CD4-positive, CD25-positive, alpha-beta regulatory T cell (primary cell): ENCODE measurements at regions not wholly inside any gene's neighbourhood (a gene's known extent, or its start where the extent isn't known, plus 50 kb on each side); places are given as distances from the start of the nearest gene placed in this dataset.

Experiments
- ATAC-seq, 2 donors: fragments of 150-1000 bp; cut with Tn5 transposase; one replicate each; pipeline ENCODE4 v1.10.0; 2021; ENCODE audit warnings: low read depth in 2 of 2, moderate number of reproducible peaks in 2 of 2, moderate library complexity in 1 of 2
- DNase-seq, 3 donors: peaks; one replicate each; pipeline versions ENCODE4 v3.0.0 to v3.0.0-alpha.2; 2012 to 2022; ENCODE audit warnings: mixed read lengths in 1 of 3
- H3K27ac ChIP-seq: one replicate; pipeline ENCODE4 v1.7.0; 2013; ENCODE audit warnings: mild to moderate bottlenecking, low read length; ENCODE audit not compliant: insufficient read depth, poor library complexity, severe bottlenecking
- H3K27me3 ChIP-seq: one replicate; pipeline ENCODE4 v1.7.0; 2013; ENCODE audit warnings: low read length; ENCODE audit not compliant: control insufficient read depth, insufficient read depth
- H3K36me3 ChIP-seq: one replicate; pipeline ENCODE4 v1.7.0; 2013; ENCODE audit warnings: mild to moderate bottlenecking, low read length, moderate library complexity; ENCODE audit not compliant: control insufficient read depth, insufficient read depth
- H3K4me1 ChIP-seq: 2 replicates; pipeline ENCODE4 v1.7.0; 2013; ENCODE audit warnings: mild to moderate bottlenecking, low read length; ENCODE audit not compliant: insufficient read depth, control insufficient read depth, poor library complexity, severe bottlenecking
- H3K4me3 ChIP-seq: one replicate; pipeline ENCODE4 v1.7.0; 2013; ENCODE audit warnings: low read depth, mild to moderate bottlenecking, low read length, moderate library complexity
- H3K9me3 ChIP-seq, 2 experiments: 1 replicate in 1 of 2; 2 replicates in 1 of 2; pipeline ENCODE4 v1.7.0; 2013; ENCODE audit warnings: low read length in 2 of 2, mild to moderate bottlenecking in 1 of 2, moderate library complexity in 1 of 2; ENCODE audit not compliant: control insufficient read depth in 2 of 2
- H3K27ac Mint-ChIP-seq, 3 donors: one replicate each; pipeline ENCODE4 v1.8.0; 2020 to 2022; ENCODE audit warnings: mild to moderate bottlenecking in 3 of 3, mixed read lengths in 3 of 3, moderate library complexity in 2 of 3
- H3K27me3 Mint-ChIP-seq: one replicate; pipeline ENCODE4 v1.8.0; 2022; ENCODE audit warnings: mild to moderate bottlenecking, mixed read lengths
- H3K36me3 Mint-ChIP-seq: one replicate; pipeline ENCODE4 v1.8.0; 2020; ENCODE audit warnings: mixed read lengths
- H3K4me1 Mint-ChIP-seq, 4 donors: one replicate each; pipeline ENCODE4 v1.8.0; 2020 to 2022; ENCODE audit warnings: mixed read lengths in 4 of 4, mild to moderate bottlenecking in 1 of 4
- H3K4me3 Mint-ChIP-seq, 4 donors: one replicate each; pipeline ENCODE4 v1.8.0; 2020 to 2022; ENCODE audit warnings: mild to moderate bottlenecking in 4 of 4, mixed read lengths in 4 of 4, moderate library complexity in 3 of 4
- H3K9me3 Mint-ChIP-seq, 7 donors: one replicate each; pipeline ENCODE4 v1.8.0; 2020 to 2022; ENCODE audit warnings: mixed read lengths in 7 of 7, mild to moderate bottlenecking in 3 of 7, moderate library complexity in 2 of 7

GRCh38 chr12:46485853-46486252 lies 113.3 kb upstream of the SLC38A2 start:
- no peak overlapping the region for H3K27ac ChIP-seq
- no peaks in the 10 kb centered on the region for H3K36me3 Mint-ChIP-seq
- H3K36me3 ChIP-seq: no peaks in the 10 kb centered on the region
- peaks cover 0 to 2% (median 0%) of the 10 kb centered on the region in 4 donors for H3K4me1 Mint-ChIP-seq
- no peaks in the 10 kb centered on the region for H3K4me1 ChIP-seq
- ATAC-seq (no peak), DNase-seq (no peak)
- no peak overlapping the region for H3K27ac Mint-ChIP-seq
- no peak overlapping the region for H3K4me3 Mint-ChIP-seq
- no peaks in the 10 kb centered on the region for H3K27me3 ChIP-seq
- no peak overlapping the region for H3K4me3 ChIP-seq
- peaks cover 0 to 3% (median 0%) of the 10 kb centered on the region in 7 donors for H3K9me3 Mint-ChIP-seq
- no peaks in the 10 kb centered on the region for H3K9me3 ChIP-seq
- no peaks in the 10 kb centered on the region for H3K27me3 Mint-ChIP-seq

GRCh38 chr12:46484396-46485061 lies 112.0 kb upstream of the SLC38A2 start:
- peaks cover 0 to 2% (median 0%) of the 10 kb centered on the region in 4 donors for H3K4me1 Mint-ChIP-seq
- H3K9me3 ChIP-seq: no peaks in the 10 kb centered on the region

GRCh38 chr12:46483572-46484395 lies 111.2 kb upstream of the SLC38A2 start:
- Mint-ChIP-seq H3K4me3 (no peak overlapping the region), H3K9me3 (peaks cover 0 to 3% (median 0%) of the 10 kb centered on the region in 7 donors), H3K36me3 (peaks cover 4% of the 10 kb centered on the region), H3K27ac (no peak overlapping the region), H3K27me3 (no peaks in the 10 kb centered on the region), H3K4me1 (peaks cover 0 to 2% (median 0%) of the 10 kb centered on the region in 4 donors)
- no peaks in the 10 kb centered on the region for H3K27me3 ChIP-seq
- H3K9me3 ChIP-seq: no peaks in the 10 kb centered on the region
- no peaks in the 10 kb centered on the region for H3K4me1 ChIP-seq
- H3K4me3 ChIP-seq: no peak overlapping the region
- no peak overlapping the region for H3K27ac ChIP-seq
- ATAC-seq: no peak
- no peak for DNase-seq
- no peaks in the 10 kb centered on the region for H3K36me3 ChIP-seq

More at GRCh38 chr12:46484396-46485061, 112.0 kb upstream of the SLC38A2 start:
- Histone ChIP-seq H3K4me1 (no peaks in the 10 kb centered on the region), H3K27ac (no peak overlapping the region), H3K4me3 (no peak overlapping the region), H3K27me3 (no peaks in the 10 kb centered on the region), H3K36me3 (no peaks in the 10 kb centered on the region)
- Mint-ChIP-seq H3K9me3 (peaks cover 0 to 3% (median 2%) of the 10 kb centered on the region in 7 donors), H3K36me3 (no peaks in the 10 kb centered on the region), H3K27me3 (no peaks in the 10 kb centered on the region), H3K27ac (no peak overlapping the region), H3K4me3 (no peak overlapping the region)
- DNase-seq (no peak), ATAC-seq (no peak)

GRCh38 chr12:46480724-46481123 lies 108.2 kb upstream of the SLC38A2 start:
- Histone ChIP-seq H3K9me3 (no peaks in the 10 kb centered on the region), H3K27ac (no peak overlapping the region), H3K4me1 (no peaks in the 10 kb centered on the region), H3K36me3 (no peaks in the 10 kb centered on the region), H3K27me3 (no peaks in the 10 kb centered on the region), H3K4me3 (no peak overlapping the region)
- H3K4me3 Mint-ChIP-seq: no peak overlapping the region
- H3K27me3 Mint-ChIP-seq: no peaks in the 10 kb centered on the region
- ATAC-seq: no peak
- no peak overlapping the region for H3K27ac Mint-ChIP-seq
- peaks cover 13% of the 10 kb centered on the region for H3K36me3 Mint-ChIP-seq
- H3K9me3 Mint-ChIP-seq: peaks cover 0 to 5% (median 0%) of the 10 kb centered on the region in 7 donors
- no peak for DNase-seq
- H3K4me1 Mint-ChIP-seq: peaks cover 0 to 3% (median 1%) of the 10 kb centered on the region in 4 donors

GRCh38 chr12:46480316-46480715 lies 107.7 kb upstream of the SLC38A2 start:
- Mint-ChIP-seq H3K4me3 (no peak overlapping the region), H3K27me3 (no peaks in the 10 kb centered on the region), H3K9me3 (peaks cover 0 to 5% (median 0%) of the 10 kb centered on the region in 7 donors), H3K36me3 (peaks cover 13% of the 10 kb centered on the region), H3K27ac (no peak overlapping the region), H3K4me1 (peaks cover 0 to 3% (median 1%) of the 10 kb centered on the region in 4 donors)
- H3K27ac ChIP-seq: no peak overlapping the region
- H3K4me3 ChIP-seq: no peak overlapping the region
- no peaks in the 10 kb centered on the region for H3K27me3 ChIP-seq
- no peaks in the 10 kb centered on the region for H3K4me1 ChIP-seq
- ATAC-seq (no peak), DNase-seq (no peak)
- no peaks in the 10 kb centered on the region for H3K9me3 ChIP-seq
- no peaks in the 10 kb centered on the region for H3K36me3 ChIP-seq

GRCh38 chr12:46478123-46478522 lies 105.5 kb upstream of the SLC38A2 start:
- no peak for ATAC-seq
- DNase-seq: no peak
- H3K27ac ChIP-seq: no peak overlapping the region
- no peak overlapping the region for H3K4me3 ChIP-seq
- peaks cover 13% of the 10 kb centered on the region for H3K36me3 Mint-ChIP-seq
- H3K27me3 ChIP-seq: no peaks in the 10 kb centered on the region
- H3K36me3 ChIP-seq: no peaks in the 10 kb centered on the region
- H3K27ac Mint-ChIP-seq: no peak overlapping the region
- H3K4me1 Mint-ChIP-seq: peaks cover 0 to 8% (median 0%) of the 10 kb centered on the region in 4 donors
- no peaks in the 10 kb centered on the region for H3K27me3 Mint-ChIP-seq
- H3K9me3 ChIP-seq: no peaks in the 10 kb centered on the region
- no peaks in the 10 kb centered on the region for H3K4me1 ChIP-seq
- H3K4me3 Mint-ChIP-seq: no peak overlapping the region
- peaks cover 0 to 5% (median 0%) of the 10 kb centered on the region in 7 donors for H3K9me3 Mint-ChIP-seq

- Mint-ChIP-seq H3K27me3 (no peaks in the 10 kb centered on the region), H3K4me3 (no peak overlapping the region), H3K9me3 (peaks cover 0 to 5% (median 0%) of the 10 kb centered on the region in 7 donors), H3K36me3 (peaks cover 13% of the 10 kb centered on the region), H3K4me1 (peaks cover 0 to 8% (median 0%) of the 10 kb centered on the region in 4 donors), H3K27ac (peak overlapping the region in 1 of 3 donors; percentile 0)
- H3K4me1 ChIP-seq: no peaks in the 10 kb centered on the region
- no peak overlapping the region for H3K27ac ChIP-seq
- no peak overlapping the region for H3K4me3 ChIP-seq
- no peaks in the 10 kb centered on the region for H3K36me3 ChIP-seq
- DNase-seq: no peak
- no peaks in the 10 kb centered on the region for H3K9me3 ChIP-seq
- H3K27me3 ChIP-seq: no peaks in the 10 kb centered on the region
- no peak for ATAC-seq
These were observed 105.0 kb upstream of the SLC38A2 start for GRCh38 chr12:46477541-46477940.
